ENCODE measurements at regions not wholly inside any gene's neighbourhood (a gene's known extent, or its start where the extent isn't known, plus 50 kb on each side); places are given as distances from the start of the nearest gene placed in this dataset.
"Not testable (repeated sequence)": the region's sequence is repeated elsewhere in the genome, so short reads cannot be mapped to it uniquely, and the experiment has no call there.

GRCh38 chr4:154164931-154165839 lies 326.4 kb downstream of the DCHS2 start:
- DNase-seq, result no peak

DNA sequence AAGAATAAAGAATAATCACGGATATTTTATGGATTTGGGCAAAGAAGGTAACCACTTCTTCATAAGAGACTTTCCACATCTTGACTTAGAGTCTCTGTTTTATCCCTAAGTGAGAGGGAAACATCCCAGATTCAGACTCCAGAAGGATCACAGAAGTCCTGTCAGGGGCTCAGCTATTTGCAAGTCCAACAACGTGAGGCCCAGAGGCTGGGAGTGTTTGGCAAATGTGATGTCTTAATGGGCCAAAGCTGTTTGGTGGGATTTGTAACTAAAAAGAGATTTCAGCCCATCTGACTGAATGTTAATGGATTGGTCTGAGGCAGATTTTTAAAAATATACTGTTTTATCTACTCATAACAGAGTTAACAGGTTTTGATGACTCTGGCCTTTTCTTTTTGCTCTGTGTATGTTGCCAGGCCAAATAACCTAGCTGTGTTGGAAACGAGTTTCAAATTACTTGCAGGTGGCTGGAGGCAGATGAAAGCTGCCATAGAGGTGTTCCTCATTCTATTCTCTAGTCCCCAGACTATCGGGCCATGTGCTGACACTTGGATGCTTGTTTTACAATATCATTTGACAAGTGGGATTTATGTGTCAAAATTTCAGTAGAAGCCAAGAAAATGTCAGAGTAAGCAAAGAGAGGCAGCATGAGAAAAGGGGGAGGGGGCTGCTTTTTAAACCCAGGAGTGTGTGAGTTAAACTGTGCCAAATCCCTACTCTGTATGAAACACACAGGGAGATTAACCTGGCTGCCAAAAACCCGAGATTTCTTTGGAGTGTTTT lies 330.9 kb downstream of the DCHS2 start:
- DNase-seq, result peak; percentile 78

DNA sequence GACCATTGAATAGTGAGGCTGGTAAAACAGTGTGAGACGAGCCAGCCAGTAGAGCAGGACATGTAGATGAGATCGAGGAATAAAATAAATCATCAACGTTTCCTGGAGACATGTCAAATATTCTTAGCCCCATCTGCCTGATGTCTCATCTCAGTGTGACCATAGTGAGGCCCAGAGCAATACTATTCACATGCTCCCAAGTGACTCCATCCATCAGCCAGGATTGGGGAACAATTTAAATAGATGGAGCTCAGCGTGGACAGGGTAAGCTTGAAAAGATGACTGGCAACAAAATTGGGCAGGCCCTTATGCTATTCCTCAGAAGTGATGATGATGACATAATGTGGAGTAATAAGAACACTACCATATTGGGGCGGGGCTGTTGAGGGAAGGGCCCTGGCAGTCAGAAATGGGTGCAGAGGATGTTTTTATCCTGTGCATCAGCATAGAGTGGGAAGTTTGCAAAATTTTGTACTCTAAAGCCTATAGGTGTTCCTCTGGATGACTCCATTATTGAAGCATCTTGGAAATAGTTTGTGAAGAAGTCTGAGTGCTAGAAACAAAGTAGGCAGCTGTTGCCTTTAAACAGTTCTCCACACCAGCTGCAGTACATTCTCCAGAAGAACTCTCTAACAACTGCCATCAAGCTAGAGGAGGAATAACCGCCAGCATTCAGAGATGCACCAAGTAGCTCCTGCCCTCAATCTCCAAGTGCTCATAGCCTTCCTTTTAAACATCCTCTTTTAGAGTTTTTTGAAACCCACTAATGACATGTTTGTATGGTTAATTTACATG lies 333.0 kb downstream of the DCHS2 start:
- DNase-seq, result no peak

GRCh38 chr4:154152546-154152945 lies 339.1 kb downstream of the DCHS2 start:
- no peak for DNase-seq

DNA sequence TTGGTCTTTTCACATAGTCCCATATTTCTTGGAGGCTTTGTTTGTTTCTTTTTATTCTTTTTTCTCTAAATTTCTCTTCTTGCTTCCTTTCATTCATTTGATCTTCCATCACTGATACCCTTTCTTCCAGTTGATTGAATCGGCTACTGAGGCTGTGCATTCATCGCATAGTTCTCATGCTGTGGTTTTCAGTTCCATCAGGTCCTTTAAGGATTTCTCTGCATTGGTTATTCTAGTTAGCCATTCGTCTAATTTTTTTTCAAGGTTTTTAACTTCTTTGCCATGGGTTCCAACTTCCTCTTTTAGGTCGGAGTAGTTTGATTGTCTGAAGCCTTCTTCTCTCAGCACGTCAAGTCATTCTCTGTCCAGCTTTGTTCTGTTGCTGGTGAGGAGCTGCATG lies 342.4 kb downstream of the DCHS2 start:
- DNase-seq, result not testable (repeated sequence)

DNA sequence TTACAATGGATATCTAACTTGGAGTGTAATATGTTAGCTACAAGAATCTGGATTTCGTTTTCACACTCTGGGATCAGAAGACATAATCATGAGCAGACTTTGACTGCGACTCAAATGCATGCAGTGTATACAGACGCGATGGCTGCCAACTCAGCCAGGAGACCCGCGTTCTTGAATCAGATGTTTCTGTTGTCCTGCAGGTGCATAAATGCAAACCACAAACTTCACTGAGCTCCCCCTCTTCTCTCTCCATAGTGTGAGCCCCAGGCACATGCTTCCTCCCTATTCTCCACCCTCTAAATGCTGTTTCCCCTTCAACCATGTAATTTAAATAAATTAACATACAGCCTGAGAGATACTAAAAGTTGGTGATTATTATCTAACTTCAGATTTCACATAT lies 347.9 kb downstream of the DCHS2 start:
- DNase-seq, result no peak

DNA sequence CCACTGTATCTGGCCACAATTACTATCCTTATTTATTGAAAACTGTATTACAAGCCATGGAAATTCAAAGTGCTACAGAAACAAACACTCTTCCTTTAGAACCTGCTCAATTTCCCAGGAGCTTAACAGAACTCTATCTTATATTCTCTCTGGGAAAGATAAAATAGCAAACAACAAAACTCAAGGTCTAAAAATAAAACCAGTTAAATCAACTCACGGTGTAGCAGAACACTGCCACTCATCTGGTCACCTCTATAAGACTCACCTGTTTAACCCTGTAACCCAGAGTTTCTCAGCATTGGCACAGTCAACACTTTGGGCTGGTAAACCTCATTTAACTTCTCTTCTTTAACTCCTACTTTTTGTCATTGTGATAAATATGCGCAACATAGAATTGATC lies 348.9 kb downstream of the DCHS2 start:
- DNase-seq, result no peak

DNA sequence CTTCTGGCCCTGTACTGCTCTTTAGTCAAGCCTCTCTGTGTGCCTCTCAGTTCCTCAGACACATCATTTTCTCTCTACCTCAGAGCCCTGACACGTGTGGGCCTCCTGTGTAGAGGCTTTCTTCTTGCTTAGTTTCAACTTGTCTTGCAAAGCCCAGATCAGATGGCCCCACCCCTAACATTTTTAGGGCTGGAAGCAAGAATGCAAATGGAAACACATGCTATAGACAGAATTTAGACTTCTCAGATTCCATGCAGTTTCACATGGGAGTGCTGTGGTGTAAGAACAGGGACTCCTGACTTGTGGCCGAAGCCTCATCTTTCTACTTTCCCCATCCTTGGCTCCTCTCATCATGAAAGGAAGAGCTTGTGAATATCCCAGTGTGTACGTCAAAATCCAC lies 350.7 kb downstream of the DCHS2 start:
- DNase-seq, result no peak

GRCh38 chr4:154137320-154137905 lies 348.5 kb upstream of the SFRP2 start:
- no peak for DNase-seq

DNA sequence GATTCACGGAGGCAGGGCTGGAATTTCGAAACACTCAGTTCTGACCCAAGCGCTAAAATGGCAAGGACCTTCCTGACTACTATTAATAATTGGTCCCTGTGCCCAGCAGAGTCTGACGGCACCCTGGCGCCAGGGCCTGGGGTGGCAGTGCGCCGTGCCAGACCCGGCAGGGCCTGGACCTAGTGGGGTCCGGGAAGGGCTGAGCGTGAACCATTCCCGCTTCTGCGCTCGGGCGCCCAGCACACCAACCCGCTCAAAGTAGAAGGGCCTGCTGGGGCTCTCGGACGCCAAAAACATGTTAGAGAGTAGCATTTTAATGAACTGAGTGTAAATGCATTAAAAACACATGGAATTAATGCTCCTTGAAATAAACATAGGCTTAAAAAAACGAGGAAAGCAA lies 346.7 kb upstream of the SFRP2 start:
- DNase-seq, result no peak

- no peak for DNase-seq
Measured at GRCh38 chr4:154132406-154132805, 343.5 kb upstream of the SFRP2 start.

GRCh38 chr4:154126276-154126675 lies 337.4 kb upstream of the SFRP2 start:
- DNase-seq, result no peak

DNA sequence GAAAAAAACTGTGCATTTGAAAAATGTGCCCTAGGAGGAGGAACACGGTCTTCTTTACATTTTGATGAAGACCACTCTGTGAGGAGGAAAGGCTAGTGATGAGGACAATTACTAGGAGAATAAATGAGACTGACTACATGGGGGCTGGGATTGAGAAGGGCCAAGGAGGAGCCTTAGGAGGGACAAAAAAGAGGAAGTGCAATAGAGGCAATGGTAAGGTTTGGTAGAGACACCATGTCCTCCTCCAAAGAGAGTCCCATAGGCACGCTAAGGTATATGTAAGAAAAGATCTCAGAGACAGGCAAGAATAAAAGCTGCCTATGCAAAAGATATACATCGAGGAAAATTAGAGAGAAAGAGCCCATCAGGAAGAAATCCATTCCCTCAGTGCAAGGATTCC lies 336.5 kb upstream of the SFRP2 start:
- no peak for DNase-seq

- DNase-seq, result no peak
Measured at GRCh38 chr4:154124539-154125255, 335.8 kb upstream of the SFRP2 start.

- no peak for DNase-seq
Measured at GRCh38 chr4:154123897-154124296, 335.0 kb upstream of the SFRP2 start.

GRCh38 chr4:154120690-154121345 lies 331.9 kb upstream of the SFRP2 start:
- no peak for DNase-seq

DNA sequence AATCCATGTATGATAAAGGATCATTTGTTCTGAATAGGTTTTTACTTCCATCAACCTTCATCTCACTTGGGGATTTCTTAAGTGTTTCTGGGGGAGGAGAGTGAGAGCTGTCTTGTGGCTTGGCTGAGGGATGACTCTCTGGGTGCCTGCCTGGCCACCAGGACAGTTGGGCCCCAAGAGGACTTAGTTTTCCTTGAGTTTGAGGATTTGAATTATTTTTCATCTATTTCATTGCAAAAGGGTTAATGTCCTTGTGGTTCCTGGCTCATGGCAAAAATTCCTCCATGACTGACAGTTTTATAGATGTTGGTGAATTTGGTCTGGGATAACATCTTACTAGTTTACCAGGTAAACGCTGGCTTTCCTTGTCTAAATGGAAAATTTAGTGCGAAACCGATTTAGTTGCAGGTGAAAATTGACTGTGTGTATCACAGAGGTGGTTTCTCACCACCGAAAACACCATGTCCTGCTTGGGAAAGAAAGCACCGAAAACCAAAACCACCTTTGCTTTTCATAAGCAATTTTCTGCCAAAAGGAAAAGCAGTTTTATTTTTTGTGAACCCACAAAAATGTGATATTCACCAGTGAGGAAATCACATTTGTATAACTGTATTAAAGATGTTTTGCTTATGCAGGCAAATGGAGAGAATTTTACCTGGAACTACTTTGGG lies 331.3 kb upstream of the SFRP2 start:
- no peak for DNase-seq

GRCh38 chr4:154119317-154119716 lies 330.4 kb upstream of the SFRP2 start:
- DNase-seq, result no peak

DNA sequence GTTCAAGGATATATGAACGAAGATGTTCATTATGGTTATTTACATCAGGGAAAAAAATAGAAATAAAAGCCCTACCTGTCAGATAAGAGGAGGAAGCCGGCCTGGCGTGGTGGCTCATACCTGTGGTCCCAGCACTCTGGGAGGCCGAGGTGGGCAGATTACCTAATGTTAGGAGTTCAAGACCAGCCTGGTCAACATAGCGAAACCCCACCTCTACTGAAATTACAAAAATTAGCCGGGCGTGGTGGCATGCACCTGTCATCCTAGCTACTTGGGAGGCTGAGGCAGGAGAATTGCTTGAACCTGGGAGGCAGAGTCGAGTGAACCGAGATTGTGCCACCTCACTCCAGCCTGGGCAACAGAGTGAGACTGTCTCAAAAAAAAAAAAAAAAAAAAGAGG lies 328.8 kb upstream of the SFRP2 start:
- DNase-seq, result not testable (repeated sequence)

GRCh38 chr4:154107337-154107736 lies 318.5 kb upstream of the SFRP2 start:
- DNase-seq, result no peak

GRCh38 chr4:154088741-154089140 lies 299.9 kb upstream of the SFRP2 start:
- no peak for DNase-seq

Data from left hindlimb (tissue), 1 donor.